ENCODE measurements at regions not wholly inside any gene's neighbourhood (a gene's known extent, or its start where the extent isn't known, plus 50 kb on each side); places are given as distances from the start of the nearest gene placed in this dataset.

GRCh38 chr1:98044071-98044697 is 123.3 kb upstream of the DPYD start:
- no peaks in the 10 kb centered on the region for H3K9me3 ChIP-seq
- H3K36me3 ChIP-seq = no peaks in the 10 kb centered on the region
- TF ChIP-seq POLR2AphosphoS5 (IDR thresholded peaks at IDR 0.05) (no peak), POLR2A (IDR thresholded peaks at IDR 0.05) (no peak)
- TF ChIP-seq, protein P1, sequence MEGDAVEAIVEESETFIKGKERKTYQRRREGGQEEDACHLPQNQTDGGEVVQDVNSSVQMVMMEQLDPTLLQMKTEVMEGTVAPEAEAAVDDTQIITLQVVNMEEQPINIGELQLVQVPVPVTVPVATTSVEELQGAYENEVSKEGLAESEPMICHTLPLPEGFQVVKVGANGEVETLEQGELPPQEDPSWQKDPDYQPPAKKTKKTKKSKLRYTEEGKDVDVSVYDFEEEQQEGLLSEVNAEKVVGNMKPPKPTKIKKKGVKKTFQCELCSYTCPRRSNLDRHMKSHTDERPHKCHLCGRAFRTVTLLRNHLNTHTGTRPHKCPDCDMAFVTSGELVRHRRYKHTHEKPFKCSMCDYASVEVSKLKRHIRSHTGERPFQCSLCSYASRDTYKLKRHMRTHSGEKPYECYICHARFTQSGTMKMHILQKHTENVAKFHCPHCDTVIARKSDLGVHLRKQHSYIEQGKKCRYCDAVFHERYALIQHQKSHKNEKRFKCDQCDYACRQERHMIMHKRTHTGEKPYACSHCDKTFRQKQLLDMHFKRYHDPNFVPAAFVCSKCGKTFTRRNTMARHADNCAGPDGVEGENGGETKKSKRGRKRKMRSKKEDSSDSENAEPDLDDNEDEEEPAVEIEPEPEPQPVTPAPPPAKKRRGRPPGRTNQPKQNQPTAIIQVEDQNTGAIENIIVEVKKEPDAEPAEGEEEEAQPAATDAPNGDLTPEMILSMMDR (IDR thresholded peaks at IDR 0.05) = no peak
- no peak overlapping the region for H3K27ac ChIP-seq
- H3K4me1 ChIP-seq = peaks cover 0 to 3% of the 10 kb centered on the region in 2 donors
- no peak overlapping the region for H3K4me3 ChIP-seq
- intact Hi-C loops (cut with DNase I; ENCODE audit: low total_unique reads) = no loop called here
- peaks cover 0 to 43% of the 10 kb centered on the region in 2 donors for H3K27me3 ChIP-seq
- no peak for DNase-seq (ENCODE audit: low spot score in 2 of 2)

DNA sequence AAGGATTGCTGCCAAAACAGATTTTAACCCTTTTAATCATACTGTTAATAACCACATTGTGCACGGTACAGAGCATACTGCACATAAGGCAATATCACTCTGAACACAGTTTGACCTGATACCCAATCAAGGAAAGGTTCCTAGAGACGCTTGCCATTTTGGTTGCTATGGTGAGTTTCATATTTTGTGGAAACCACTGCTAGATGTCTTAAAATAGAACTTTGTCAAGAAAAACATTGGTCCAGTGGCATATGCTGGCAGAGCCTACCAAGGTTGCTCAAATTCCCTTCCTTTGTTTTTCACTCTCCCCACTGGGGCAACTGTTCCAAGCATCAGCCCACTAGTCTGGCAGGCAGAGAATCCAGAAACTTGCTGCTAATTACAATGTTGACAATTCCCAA is 114.8 kb upstream of the DPYD start:
- H3K36me3 ChIP-seq = no peaks in the 10 kb centered on the region
- H3K9me3 ChIP-seq = no peaks in the 10 kb centered on the region
- H3K4me3 ChIP-seq = no peak overlapping the region
- H3K27me3 ChIP-seq = no peaks in the 10 kb centered on the region
- H3K4me1 ChIP-seq = no peaks in the 10 kb centered on the region
- no peak for DNase-seq (ENCODE audit: low spot score in 2 of 2)
- H3K27ac ChIP-seq = no peak overlapping the region
- intact Hi-C loops (cut with DNase I; ENCODE audit: low total_unique reads) = no loop called here
- no peak for TF ChIP-seq POLR2A (IDR thresholded peaks at IDR 0.05)
- TF ChIP-seq, protein P1 (IDR thresholded peaks at IDR 0.05) = no peak
- no peak for TF ChIP-seq POLR2AphosphoS5 (IDR thresholded peaks at IDR 0.05)

DNA sequence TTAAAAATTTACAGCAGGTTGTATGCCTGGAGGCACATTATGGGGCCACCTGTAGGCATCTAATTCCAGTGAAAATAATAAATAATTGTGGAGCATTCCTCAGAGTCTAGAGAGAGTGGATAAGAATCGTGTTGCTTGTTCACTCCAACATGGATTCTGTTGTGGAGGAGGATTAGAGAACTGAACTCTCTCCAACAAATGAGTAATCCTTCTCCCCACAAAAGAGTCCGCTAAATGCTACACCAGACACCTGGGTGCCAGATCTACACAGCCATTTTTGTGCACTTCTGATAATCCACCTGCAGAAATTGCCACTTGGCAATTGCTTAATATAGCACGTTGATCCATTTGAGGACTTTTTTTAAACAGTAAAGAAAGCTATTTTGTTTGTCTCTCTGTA is 113.7 kb upstream of the DPYD start:
- no peaks in the 10 kb centered on the region for H3K9me3 ChIP-seq
- H3K27ac ChIP-seq = no peak overlapping the region
- intact Hi-C loops (cut with DNase I; ENCODE audit: low total_unique reads) = no loop called here
- no peak overlapping the region for H3K4me3 ChIP-seq
- no peak for DNase-seq (ENCODE audit: low spot score in 2 of 2)
- TF ChIP-seq, protein P1 (IDR thresholded peaks at IDR 0.05) = no peak
- no peak for TF ChIP-seq POLR2A (IDR thresholded peaks at IDR 0.05)
- no peak for TF ChIP-seq POLR2AphosphoS5 (IDR thresholded peaks at IDR 0.05)
- H3K36me3 ChIP-seq = no peaks in the 10 kb centered on the region
- H3K27me3 ChIP-seq = no peaks in the 10 kb centered on the region
- no peaks in the 10 kb centered on the region for H3K4me1 ChIP-seq

- H3K4me3 ChIP-seq = no peak overlapping the region
- no peaks in the 10 kb centered on the region for H3K4me1 ChIP-seq
- TF ChIP-seq, protein P1 (IDR thresholded peaks at IDR 0.05) = no peak
- no peak for TF ChIP-seq POLR2A (IDR thresholded peaks at IDR 0.05)
- no peak for TF ChIP-seq POLR2AphosphoS5 (IDR thresholded peaks at IDR 0.05)
- no peak for DNase-seq (ENCODE audit: low spot score in 2 of 2)
- H3K27me3 ChIP-seq = no peaks in the 10 kb centered on the region
- intact Hi-C loops (cut with DNase I; ENCODE audit: low total_unique reads) = no loop called here
- no peaks in the 10 kb centered on the region for H3K9me3 ChIP-seq
- no peaks in the 10 kb centered on the region for H3K36me3 ChIP-seq
- H3K27ac ChIP-seq = no peak overlapping the region
These were observed 112.1 kb upstream of the DPYD start for GRCh38 chr1:98032958-98033357.

DNA sequence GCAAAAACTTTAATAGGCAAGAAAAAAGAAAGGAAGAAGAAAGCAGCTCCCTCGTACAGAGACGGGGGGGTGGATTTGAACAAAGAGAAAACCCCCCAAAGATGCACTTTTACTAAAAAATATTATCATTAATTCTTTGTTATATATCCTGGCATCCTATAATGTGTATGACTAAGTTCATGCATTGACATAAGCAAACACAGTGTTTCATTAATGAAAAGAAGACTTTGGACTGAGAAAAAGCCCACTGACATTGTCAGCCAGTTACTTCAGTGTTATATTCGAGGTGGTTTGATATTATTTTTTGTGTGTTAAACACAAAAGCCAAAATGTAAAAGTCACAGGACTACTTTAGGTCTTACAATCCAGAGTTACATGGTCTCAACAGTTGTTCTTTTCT is 110.1 kb upstream of the DPYD start:
- TF ChIP-seq, protein P1 (IDR thresholded peaks at IDR 0.05) = no peak
- TF ChIP-seq POLR2AphosphoS5 (IDR thresholded peaks at IDR 0.05) (no peak), POLR2A (IDR thresholded peaks at IDR 0.05) (no peak)
- intact Hi-C loops (cut with DNase I; ENCODE audit: low total_unique reads) = no loop called here

More for the DNA sequence above, 110.1 kb upstream of the DPYD start:
- H3K27ac ChIP-seq = no peak overlapping the region
- no peak for DNase-seq (ENCODE audit: low spot score in 2 of 2)
- no peaks in the 10 kb centered on the region for H3K36me3 ChIP-seq
- H3K27me3 ChIP-seq = no peaks in the 10 kb centered on the region
- H3K9me3 ChIP-seq = no peaks in the 10 kb centered on the region
- no peaks in the 10 kb centered on the region for H3K4me1 ChIP-seq
- no peak overlapping the region for H3K4me3 ChIP-seq
